ENCODE measurements at regions not wholly inside any gene's neighbourhood (a gene's known extent, or its start where the extent isn't known, plus 50 kb on each side); places are given as distances from the start of the nearest gene placed in this dataset.

- TF ChIP-seq CTCF (IDR thresholded peaks at IDR 0.05 in 4 of 5, conservative IDR thresholded peaks at IDR 0.05 in 1 of 5) (no peak), POLR2A (IDR thresholded peaks at IDR 0.05) (no peak)
Measured at GRCh38 chr2:23027396-23027795, 357.6 kb upstream of the KLHL29 start.

Data from gastrocnemius medialis (tissue), 4 donors.